Stimulated activated CD8-positive, alpha-beta memory T cell treated with anti-CD3 and anti-CD28 coated beads, Interleukin-12 subunit alpha, Interleukin-12 subunit beta, amount 100 ng/mL, for 1 hour (primary cell): ENCODE measurements at regions not wholly inside any gene's neighbourhood (a gene's known extent, or its start where the extent isn't known, plus 50 kb on each side); places are given as distances from the start of the nearest gene placed in this dataset.

Experiments
- DNase-seq: peaks from one replicate; pipeline ENCODE4 v3.0.0-alpha.2; 2020; ENCODE audit warnings: low read depth

DNA sequence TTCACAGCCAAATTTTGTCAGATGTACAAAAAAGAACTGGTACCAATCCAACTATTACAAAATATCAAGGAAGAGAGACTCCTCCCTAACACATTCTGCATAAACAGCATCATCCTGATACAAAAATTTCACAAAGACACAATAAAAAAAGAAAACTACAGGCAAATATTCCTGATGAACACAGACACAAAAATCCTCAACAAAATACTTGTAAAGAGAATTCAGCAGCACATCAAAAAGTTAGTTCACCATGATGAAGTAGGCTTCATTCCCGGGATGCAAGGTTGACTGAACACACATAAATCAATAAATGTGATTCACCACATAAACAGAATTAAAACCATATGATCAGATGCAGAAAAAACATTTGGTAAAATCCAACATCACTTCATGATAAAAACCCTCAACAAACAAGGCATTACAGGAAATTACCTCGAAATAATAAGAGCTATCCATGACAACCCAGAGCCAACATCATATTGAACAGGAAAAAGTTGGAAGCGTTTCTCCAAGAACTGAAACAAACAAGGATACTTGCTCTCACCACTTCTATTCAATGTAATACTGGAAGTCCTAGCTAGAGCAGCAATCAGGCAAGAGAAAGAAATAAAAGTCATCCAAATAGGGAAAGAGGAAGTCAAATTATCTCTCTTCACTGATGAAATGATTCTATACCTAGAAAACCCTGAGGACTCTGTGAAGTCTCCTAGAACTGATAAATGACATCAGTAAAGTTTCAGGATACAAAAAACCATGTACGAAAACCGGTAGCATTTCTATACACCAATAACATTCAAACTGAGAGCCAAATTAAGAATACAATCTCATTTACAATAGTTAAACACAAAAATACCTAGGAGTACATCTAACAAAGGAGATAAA is 223.1 kb downstream of the REEP3 start:
- DNase-seq: no peak

DNA sequence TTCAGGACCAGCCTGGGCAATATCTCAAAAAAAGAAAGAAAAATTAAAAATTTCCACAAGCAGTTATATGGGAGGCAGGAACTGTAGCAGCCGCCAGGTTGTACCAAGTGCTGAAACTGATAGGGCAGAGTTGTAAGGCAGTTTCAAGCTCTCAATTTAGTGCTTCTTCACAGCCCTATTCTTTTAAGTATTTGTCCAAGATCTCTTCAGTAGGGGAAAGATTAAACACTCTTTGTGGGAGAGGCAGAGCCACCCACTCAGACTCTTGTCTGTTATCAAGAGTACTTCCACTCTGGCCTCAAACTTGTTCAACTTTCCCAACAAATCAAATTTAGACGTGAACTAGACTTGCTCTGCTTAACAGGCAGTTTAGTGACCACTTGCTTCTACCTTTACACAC is 228.7 kb downstream of the REEP3 start:
- no peak for DNase-seq

DNA sequence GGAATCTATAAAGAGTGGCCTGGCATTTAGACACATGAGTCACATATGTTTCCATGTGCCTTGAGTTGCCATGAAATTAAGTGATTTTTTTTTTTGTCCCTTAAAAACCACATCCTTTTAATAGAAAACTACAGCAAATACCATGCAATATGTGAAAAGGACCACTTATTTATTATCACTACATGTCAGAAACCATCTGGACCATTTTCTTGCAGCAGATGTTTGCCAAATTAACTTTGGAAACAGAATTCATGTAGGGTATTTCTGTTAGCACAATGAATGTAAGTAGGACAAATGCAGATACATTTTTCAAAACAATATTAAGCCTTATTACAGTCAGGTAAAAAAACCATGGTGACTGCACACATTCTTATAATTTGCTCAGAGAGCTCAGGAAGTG is 230.6 kb downstream of the REEP3 start:
- no peak for DNase-seq

DNA sequence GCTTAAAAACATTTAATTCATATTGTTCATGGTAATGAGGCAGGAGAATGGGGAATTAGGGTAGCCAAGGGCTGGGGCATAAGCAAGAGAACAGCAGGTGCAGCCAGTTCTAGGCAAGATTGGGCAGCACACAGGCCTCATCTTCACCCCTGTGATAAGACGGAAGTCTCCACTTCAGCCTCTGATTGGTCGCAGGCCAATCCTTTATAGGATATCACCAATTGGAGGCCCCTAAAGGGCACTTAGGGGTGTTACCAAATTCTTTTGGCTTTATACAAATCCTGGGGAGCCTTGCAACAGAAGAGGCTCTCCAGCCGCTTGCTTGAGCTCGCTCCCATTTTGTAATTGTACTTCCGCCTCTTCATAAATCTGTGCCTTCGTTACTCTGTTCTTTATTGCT is 231.1 kb downstream of the REEP3 start:
- no peak for DNase-seq

DNA sequence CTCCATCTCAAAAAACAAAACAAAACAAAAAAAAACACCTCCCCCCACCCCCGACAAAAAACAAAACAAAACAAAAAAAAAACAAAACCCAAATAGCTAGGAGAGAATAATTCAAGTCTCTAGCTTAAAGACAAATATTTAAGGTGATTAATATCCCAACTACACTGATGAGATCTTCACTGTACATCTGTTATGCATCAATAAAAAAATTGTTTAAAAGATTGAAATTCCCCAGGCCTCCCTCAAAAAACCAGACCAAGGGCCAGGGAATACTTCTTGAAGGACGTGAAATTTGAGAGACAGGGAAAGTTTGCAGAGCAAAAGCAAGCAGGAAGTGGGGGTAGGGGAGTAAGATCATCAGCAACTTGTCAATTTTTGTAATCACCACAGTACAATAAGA is 232.6 kb downstream of the REEP3 start:
- DNase-seq: no peak

DNA sequence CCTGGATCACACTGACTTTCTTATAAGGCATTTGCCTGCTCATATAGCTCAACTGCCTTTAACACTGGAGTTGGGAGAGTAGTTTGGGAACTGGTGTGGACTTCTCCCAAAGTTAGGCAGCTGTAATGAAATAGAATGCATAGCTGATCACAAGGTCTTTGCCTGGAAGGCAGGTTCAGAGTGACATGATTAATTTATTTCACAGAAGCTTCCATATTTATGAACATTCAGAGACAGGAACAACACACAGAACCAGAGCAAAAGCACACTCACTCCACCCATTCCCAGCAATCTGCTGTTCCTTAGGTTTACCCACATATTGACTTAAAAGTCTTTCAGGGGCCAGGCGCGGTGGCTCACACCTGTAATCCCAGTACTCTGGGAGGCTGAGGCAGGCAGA is 234.2 kb downstream of the REEP3 start:
- DNase-seq: no peak

DNA sequence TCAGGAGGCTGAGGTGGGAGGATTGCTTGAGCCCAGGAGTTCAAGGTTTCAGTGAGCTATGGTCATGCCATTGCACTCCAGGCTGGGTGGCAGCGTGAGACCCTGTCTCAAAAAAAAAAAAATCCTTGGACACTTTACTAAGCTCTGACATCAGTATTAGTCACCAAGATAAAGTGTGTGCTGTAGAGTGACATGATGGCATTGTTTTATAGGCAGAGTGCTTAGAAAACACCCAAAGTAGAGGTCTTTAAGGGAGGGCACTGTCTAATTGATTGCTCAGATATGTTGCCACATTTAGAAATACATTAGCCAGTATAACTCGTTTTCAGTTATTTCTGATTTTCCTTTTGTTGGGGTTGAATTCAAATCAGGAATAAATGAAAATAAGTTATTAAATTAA is 235.9 kb downstream of the REEP3 start:
- no peak for DNase-seq

DNA sequence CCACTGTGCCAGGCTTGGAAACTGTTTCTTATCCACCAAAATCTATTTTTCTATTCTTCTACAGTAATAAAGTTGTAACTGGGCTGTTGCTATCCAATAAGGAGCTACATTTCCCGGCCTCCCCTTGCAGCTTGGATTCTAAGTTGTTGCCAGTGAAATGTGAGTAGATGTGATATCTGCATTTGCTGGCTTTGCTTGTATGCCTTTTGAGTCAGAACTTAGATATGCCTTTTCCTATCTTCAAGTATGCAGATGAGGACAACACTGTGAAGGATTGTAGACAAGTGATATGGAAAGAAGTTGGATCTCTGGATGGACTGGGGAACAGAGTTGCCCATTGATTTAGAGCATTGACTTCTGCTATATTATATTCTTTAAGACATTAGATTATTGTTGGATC is 236.9 kb downstream of the REEP3 start:
- no peak for DNase-seq

DNA sequence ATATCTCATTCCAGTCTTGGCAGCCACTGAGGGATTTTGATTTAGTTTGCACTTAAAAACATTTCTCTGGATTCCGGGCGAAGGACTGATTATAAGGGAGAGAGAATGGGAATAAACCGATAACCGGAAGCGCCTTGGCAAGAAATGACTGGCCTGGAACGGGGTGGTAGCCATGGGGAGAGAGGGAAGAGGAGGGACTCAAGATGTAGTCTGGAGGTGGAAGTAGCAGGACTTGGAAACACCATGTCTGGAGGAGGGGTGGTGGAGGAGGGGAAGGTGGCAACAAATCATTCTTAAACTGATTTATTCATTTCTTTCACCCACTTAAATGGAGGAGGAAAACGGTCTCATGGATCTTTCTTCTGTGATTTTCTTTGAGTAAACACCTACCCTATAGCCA is 238.1 kb downstream of the REEP3 start:
- DNase-seq: no peak

DNA sequence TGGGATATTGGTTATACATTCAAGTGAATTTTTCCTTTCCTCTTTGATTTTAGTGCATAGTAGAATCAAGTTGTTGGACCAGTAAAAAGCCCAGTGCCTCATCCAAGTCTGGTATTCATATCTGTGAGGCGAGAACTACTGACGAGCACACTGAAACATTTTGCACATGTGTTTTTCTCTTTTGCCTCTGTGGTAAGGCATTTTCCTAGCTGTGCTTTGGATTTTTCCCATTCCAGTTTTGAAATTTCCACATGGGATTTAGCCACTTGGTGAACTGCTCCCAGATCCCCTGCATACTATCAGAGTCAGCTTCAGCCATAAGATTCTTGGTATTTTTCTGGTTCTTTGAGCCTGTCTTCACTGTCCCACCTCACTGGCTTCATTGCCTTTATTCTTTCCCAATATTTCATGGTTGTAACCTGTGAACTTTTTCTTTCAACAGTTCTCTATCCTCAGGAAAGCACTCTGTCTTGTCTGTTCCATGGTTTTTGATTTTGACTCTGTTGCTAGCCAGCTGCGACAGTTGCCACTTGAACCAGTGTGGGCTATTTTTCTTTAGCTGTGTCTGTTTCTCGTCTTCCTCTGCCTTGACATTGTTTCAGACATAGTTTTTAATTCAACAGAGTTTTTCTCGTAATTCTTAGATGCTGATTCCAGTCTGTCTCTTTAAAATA is 239.0 kb downstream of the REEP3 start:
- no peak for DNase-seq

DNA sequence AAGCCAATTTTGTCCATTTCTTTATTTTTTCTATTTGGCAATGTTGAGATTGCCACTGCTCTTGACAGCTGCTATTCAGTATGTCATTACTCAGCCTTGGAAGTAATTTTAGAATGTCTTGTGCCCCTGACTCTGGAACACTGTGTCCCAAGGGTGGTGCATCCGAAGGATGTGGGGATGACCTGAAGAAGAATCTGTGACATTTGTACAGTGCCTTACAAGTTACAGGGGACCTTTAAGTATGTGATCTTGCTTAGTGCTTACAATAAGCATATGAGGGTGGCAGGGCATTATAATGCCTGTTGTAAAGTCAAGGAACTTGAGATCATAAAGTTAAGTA is 239.5 kb downstream of the REEP3 start:
- DNase-seq: no peak

DNA sequence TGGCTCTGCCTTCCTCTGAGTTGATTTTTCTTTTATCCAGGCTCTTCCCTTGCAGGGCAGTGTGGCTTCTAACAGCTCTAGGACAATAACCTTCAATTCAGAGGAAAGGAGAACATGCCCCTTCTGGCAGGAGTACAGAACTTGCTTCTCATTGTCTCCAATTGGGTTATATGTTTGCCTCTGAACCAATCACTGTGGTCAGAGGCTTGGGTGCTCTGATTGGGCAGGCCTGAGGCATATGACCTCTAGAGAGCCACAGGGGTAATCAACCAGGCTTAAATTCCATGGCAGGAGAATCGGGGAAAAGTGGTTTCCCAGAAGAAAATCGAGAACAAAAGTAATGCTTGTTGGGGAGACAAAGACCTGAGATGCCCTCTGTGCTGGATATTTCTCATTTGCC is 240.0 kb downstream of the REEP3 start:
- no peak for DNase-seq

DNA sequence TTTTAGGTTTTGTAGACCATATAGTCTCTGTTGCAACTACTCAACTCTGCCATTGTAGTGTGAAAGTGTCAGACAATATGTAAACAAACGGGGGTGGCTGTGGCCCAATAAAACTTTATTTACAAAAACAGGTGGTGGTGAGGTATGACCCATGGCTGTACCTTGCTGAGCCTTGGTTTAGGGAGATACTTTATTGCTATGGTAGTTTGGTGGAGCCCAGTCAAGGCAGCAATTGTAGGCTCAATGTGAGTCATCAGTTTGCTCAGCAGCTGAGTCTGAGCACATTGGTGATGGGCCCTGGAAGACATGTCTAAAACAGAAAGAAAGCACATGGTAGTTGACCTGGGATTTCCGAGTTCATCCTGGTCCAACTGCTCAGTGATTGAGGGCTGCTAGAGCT is 242.5 kb downstream of the REEP3 start:
- no peak for DNase-seq

DNA sequence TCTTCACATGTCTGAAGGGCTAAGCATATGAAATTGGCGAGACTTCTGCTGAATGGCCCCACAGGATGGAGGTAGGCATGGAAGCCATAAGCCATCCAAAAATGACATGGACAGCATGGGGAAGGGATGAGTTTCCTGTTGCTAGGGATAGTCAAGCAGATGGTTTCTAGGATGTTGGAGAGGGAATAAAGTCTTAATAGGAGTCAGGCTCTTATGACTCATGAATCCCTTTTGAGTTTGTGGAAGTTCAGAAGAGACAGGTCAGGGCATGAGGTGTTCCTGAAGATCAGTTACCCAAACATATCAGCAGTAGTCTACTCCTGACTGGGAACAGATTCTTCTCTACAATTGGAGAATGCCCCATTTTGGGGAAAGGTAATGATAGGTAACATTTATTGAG is 243.9 kb downstream of the REEP3 start:
- DNase-seq: no peak

DNA sequence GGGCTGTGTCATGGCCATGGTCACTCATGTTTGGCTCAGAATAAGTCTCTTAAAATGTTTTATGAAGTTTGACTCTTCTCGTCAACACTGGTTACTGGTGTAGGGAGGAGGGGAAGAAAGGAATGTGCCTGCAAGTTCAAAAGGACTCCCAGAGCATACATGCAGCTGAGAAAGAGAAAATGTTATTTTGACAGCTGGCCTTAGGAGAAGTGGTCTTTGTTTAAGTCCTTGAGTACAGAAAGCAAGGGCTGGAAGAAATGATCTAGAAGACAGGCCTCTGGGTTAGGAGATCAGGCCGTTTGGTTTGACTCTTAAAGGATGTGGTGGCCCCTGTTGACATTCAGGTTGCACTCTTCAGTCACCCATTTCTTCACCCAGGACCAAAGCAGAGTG is 245.5 kb downstream of the REEP3 start:
- no peak for DNase-seq

DNA sequence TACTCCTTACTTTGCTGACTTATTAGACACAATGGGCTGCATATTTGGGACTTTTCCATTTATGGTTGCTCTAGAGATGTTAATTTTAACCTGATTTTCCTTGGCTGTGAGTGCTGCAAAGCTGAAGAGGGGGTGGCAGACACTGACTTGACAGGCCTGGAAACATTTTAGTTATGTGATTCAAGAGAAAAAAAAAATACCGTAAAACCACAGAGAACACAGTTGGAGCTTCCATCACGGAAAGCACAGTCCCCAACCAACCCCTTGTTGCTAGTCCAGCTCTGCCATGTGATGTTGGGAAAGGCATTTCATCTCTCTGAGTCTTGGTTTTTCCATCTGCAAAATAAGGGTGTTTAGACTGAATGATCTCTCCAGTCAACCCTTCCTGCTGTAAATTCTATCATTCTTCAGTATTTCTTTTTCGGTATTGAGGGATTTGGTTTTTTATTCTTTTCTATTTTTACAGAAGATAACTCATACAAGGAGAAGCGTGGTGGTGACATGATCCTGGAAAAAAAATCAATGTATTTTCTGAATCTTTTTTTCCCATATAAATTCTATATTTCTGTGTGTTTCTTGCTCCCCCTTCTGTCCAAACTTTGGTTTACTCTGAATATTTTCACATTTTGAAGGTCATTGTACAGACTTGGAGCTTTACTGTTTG is 246.1 kb downstream of the REEP3 start:
- no peak for DNase-seq

DNA sequence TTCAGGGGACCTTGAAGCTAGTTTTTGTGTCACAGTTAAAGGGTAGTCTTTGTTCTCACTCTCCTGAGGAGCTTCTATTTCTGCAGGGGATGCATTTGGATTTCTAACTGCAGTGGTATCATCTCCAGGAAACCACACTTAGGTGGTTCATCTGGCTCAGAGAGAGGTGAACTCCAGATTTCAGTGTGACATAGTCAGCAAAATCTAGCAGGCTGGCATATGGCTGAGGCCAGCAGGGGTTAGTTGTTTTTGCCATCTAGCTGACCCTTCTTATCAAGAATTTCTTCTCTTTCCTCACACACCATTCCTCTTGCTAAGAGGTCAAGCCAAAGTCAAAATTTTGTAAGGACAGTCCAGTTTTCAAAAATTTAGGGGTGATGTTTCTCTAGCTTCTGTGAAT is 248.2 kb downstream of the REEP3 start:
- DNase-seq: no peak

DNA sequence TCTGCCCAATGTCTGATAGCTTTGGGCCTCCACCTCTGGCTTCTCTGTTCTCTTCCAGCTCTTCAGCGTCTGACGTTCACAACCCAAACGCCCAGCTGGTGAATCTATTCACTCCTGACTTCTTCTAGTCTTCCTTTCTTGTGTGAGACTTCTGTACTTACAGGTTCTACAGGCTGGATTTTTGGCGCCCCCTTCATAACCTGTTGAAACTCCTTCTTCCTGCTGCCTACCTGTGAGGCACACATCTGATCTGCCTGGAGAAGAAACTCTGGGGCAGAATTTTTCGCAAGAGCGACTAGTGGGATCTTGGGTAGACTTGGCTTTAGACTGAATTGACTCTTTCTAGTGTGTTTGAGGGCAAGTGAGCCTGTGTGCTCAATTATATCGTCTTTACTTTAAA is 249.3 kb downstream of the REEP3 start:
- no peak for DNase-seq

DNA sequence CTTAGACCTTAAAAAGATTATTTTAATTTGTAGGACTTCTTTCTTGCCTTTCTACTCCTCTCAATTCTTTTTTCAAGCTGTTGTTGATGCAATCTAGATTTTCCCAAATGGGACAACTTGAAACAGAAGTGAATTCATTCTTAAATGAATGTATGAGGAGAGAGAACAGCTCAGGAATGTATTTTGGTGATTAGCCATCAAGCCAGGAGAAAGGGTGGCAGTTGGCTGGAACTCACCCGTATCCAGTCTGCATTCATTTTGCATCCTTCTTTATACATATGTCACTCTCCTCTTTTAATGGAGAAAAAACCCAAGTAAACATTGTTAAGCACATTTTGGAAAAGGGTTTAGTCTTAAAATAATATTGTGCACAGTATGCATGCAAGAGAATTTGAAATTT is 251.3 kb downstream of the REEP3 start:
- no peak for DNase-seq

DNA sequence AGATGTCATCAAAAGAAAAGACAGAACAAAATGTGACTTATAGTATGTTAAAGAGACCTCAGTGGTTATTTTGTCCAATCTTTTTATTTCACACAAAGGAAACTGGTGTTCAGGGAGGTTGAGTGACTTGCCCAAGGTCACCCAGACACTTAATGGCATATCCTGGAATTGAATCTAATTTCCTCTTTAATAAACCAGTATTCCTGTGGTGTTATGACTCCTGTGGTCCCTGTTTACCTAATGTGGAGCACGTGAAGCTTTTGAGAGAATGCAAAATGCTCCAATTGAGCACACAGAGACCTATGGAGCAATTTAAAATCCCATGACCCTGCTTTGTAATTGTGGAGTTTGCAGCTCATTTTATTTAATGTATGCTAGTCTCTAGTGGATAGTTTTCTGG is 251.9 kb downstream of the REEP3 start:
- no peak for DNase-seq

DNA sequence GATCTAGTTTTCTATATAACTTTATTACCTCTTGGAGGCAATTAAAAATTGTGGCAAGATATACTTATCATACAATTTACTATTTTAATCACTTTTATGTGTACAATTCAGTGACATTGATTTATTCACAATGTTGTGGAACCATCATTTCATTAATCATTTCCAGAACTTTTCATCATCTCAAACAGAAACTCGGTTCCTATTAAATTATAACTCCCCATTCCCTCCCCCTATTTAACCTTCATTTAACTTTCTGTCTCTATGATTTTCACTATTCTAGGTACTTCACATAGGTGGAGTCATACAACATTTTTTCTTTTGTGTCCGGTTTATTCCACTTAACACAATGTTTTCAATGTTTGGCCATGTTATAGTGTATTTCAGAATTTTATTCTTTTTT is 252.8 kb downstream of the REEP3 start:
- no peak for DNase-seq

DNA sequence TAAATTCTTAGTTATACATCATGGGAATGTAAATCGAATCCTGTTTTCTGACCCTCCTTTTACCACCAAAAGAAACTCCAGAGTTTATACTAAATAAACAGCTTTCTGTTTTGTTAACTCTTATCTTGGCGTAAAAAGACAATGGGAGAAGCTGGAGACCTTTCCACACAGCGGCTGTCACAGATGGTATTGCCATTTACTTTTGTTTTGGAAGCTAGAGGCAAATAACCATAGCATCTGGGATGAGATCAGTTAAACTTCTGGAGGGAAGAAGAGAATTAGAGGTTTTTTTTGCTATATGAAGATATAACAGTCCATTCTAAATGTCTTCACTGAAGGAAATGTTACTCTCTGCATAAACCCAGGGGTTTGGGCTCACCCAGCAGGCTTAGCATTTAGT is 258.9 kb downstream of the REEP3 start:
- no peak for DNase-seq

DNA sequence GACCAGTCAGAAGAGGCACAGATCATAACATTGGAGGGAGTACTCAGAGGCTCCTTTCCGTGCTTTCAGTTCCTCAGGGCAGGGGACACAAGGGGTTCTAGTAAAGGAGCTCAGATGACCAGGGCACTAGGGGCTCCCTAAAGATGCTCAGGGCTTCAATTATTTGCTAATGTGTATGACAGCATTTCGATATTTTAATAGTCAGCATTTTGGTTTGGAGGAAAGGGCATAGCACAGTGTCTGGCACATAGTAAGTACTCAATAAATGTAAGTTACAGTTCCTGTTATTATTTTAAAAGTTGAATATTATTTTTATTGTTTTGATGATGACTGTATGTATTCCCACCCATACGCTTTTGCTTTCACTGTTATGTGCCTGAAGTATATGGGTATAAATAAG is 260.0 kb downstream of the REEP3 start:
- DNase-seq: no peak

DNA sequence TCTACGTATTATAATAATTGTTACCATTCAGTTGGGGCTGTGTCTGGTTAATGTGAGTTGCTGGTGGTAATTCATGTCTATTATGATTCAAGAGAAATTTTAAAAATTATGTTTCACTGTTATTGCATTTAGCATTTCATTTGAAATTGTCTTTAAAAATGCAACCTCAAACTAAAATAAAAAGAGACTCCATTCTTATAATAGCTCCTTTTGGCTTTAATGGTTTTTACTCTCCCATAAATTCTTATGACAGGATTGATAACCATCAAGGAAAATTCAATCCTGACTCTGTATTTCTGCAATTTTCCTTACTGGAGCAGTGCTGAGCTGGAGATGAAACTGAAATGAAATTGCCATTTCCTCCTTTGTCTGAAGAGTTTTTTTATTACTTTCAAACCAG is 262.7 kb downstream of the REEP3 start:
- no peak for DNase-seq
